ENCODE measurements at regions not wholly inside any gene's neighbourhood (a gene's known extent, or its start where the extent isn't known, plus 50 kb on each side); places are given as distances from the start of the nearest gene placed in this dataset.

DNA sequence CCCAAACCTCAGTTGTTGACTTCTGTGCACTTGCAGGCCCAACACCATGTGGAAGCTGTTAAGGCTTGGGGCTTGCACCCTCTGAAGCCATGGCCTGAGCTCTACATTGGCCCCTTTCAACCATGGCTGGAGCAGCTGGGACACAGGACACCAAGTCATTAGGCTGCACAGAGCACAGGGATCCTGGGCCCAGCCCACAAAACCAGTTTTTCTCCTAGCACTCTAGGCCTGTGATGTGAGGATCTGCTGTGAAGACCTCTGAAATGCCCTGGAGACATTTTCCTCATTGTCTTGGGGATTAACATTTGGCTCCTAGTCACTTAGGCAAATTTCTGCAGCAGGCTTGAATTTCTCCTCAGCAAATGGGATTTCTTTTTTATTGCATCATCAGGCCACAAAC lies 1255.7 kb downstream of the ZPLD1 start:
- TF ChIP-seq, protein P1, sequence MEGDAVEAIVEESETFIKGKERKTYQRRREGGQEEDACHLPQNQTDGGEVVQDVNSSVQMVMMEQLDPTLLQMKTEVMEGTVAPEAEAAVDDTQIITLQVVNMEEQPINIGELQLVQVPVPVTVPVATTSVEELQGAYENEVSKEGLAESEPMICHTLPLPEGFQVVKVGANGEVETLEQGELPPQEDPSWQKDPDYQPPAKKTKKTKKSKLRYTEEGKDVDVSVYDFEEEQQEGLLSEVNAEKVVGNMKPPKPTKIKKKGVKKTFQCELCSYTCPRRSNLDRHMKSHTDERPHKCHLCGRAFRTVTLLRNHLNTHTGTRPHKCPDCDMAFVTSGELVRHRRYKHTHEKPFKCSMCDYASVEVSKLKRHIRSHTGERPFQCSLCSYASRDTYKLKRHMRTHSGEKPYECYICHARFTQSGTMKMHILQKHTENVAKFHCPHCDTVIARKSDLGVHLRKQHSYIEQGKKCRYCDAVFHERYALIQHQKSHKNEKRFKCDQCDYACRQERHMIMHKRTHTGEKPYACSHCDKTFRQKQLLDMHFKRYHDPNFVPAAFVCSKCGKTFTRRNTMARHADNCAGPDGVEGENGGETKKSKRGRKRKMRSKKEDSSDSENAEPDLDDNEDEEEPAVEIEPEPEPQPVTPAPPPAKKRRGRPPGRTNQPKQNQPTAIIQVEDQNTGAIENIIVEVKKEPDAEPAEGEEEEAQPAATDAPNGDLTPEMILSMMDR (IDR thresholded peaks at IDR 0.05), result no peak
- TF ChIP-seq POLR2A (IDR thresholded peaks at IDR 0.05), result no peak
- no peaks in the 10 kb centered on the region for H3K4me1 ChIP-seq
- DNase-seq, result no peak
- intact Hi-C loops (cut with DNase I), result no loop called here
- no peak overlapping the region for H3K4me3 ChIP-seq (replicated peaks in 1 of 3)
- no peaks in the 10 kb centered on the region for H3K9me3 ChIP-seq
- no peaks in the 10 kb centered on the region for H3K27me3 ChIP-seq
- H3K36me3 ChIP-seq, result no peaks in the 10 kb centered on the region
- H3K27ac ChIP-seq, result no peak overlapping the region

DNA sequence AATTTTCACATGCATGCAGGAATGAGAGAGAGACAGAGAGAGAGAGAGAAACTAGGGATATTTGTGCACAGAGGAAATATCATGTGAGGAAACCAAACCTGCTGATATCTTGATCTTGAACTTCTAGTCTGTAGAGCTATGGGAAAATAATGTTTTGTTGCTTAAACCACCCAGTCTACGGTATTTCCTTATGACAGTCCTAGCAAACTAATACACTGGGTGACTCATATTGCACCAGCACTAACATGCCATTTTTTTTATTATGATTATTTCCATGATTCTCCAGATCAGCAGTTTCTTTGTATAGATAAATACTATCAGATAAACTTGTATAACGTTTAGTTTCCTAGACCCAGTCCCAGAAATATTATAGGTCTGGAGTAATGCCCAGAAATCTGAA lies 1259.0 kb downstream of the ZPLD1 start:
- no peak for DNase-seq
- TF ChIP-seq, protein P1 (IDR thresholded peaks at IDR 0.05), result no peak
- no peak for TF ChIP-seq POLR2A (IDR thresholded peaks at IDR 0.05)
- whole genome bisulfite sequencing, 2 donors, result 49 to 77% methylated on average over 2 of the region's 2 CpGs
- H3K9me3 ChIP-seq, result no peaks in the 10 kb centered on the region
- no peaks in the 10 kb centered on the region for H3K4me1 ChIP-seq
- no peak overlapping the region for H3K4me3 ChIP-seq (replicated peaks in 1 of 3)
- intact Hi-C loops (cut with DNase I), result no loop called here
- no peaks in the 10 kb centered on the region for H3K27me3 ChIP-seq
- no peak overlapping the region for H3K27ac ChIP-seq
- H3K36me3 ChIP-seq, result no peaks in the 10 kb centered on the region

DNA sequence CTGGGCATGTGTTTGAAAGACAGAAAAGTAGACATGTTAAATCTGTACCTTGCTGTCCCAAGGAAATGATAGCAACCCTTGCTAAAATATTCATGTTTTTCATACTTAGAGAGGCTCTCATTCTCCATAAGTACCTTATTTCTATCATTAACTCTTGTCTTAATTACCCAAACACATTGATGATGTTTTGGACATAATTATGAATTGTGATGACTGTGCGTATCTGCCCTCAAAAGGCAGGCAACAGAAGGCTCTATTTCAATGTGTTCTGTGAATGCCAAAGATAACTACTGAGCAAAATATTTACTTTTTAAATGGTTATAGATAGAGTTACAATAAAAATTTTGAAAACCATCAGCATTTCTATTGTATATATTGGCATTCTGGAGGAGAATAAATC lies 1263.8 kb downstream of the ZPLD1 start:
- H3K27ac ChIP-seq, result no peak overlapping the region
- no peak for DNase-seq
- H3K27me3 ChIP-seq, result no peaks in the 10 kb centered on the region
- H3K9me3 ChIP-seq, result no peaks in the 10 kb centered on the region
- intact Hi-C loops (cut with DNase I), result no loop called here
- no peak overlapping the region for H3K4me3 ChIP-seq (replicated peaks in 1 of 3)
- H3K36me3 ChIP-seq, result no peaks in the 10 kb centered on the region
- H3K4me1 ChIP-seq, result no peaks in the 10 kb centered on the region
- 88 to 94% methylated on average over 1 of the region's 1 CpG for WGBS, 2 donors
- no peak for TF ChIP-seq POLR2A (IDR thresholded peaks at IDR 0.05)
- TF ChIP-seq, protein P1 (IDR thresholded peaks at IDR 0.05), result no peak

DNA sequence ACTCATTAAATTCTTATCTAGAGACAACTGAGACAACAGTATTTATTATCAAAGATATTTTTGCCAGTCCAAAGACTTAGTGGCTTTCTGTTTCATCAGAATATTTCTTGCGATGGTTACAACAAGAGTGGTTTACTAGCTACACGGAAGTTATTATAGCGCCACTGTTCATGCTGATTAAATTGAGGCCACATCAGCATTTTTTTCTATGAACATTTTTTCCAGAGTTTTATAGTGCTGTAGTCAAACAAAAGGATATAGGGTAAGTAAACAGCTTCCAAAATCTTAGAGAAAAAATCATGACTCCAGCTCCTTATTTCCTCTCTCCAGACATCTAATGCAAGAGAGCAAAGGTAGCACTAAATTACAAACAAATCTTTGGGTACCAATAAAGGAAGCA lies 1264.4 kb downstream of the ZPLD1 start:
- no peak for DNase-seq
- Histone ChIP-seq H3K27me3 (no peaks in the 10 kb centered on the region), H3K36me3 (no peaks in the 10 kb centered on the region), H3K9me3 (no peaks in the 10 kb centered on the region), H3K4me1 (no peaks in the 10 kb centered on the region), H3K4me3 (replicated peaks in 1 of 3) (no peak overlapping the region), H3K27ac (no peak overlapping the region)
- TF ChIP-seq, protein P1 (IDR thresholded peaks at IDR 0.05), result no peak
- no peak for TF ChIP-seq POLR2A (IDR thresholded peaks at IDR 0.05)
- WGBS, 2 donors, result 78 to 94% methylated on average over 3 of the region's 3 CpGs
- intact Hi-C loops (cut with DNase I), result no loop called here

DNA sequence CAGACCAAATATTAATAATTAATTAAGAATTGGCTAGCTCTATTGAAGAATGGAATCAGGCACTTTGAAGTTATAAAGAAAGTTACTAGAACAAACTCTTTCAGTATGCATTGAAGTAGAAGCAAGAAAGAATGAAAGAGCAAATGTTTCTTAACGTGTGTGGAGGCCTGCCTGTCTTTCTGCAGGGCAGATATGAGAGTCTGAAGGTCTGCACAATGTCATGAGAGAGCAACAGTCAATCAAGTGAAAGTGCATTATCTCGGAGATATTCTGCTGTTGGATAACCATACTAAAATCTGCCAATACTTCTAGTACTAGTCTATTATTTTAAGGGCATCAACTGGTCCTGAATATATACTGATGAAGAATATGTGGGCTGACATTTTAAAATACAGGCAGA lies 1270.8 kb downstream of the ZPLD1 start:
- no peak for DNase-seq
- WGBS, 2 donors, result 63 to 64% methylated on average over 2 of the region's 2 CpGs
- no peaks in the 10 kb centered on the region for H3K9me3 ChIP-seq

More for the DNA sequence above, 1270.8 kb downstream of the ZPLD1 start:
- Histone ChIP-seq H3K4me3 (replicated peaks in 1 of 3) (no peak overlapping the region), H3K27ac (no peak overlapping the region), H3K36me3 (no peaks in the 10 kb centered on the region), H3K4me1 (no peaks in the 10 kb centered on the region), H3K27me3 (no peaks in the 10 kb centered on the region)
- intact Hi-C loops (cut with DNase I), result no loop called here
- TF ChIP-seq, protein P1 (IDR thresholded peaks at IDR 0.05), result no peak
- TF ChIP-seq POLR2A (IDR thresholded peaks at IDR 0.05), result no peak
